ENCODE measurements at regions not wholly inside any gene's neighbourhood (a gene's known extent, or its start where the extent isn't known, plus 50 kb on each side); places are given as distances from the start of the nearest gene placed in this dataset.

- no peak for DNase-seq
- FAIRE-seq, result no peak
- Histone ChIP-seq H3K27ac (ENCODE audit: low read depth in 1 of 3, low read length in 2 of 3) (no peak overlapping the region), H3K27me3 (ENCODE audit: control insufficient read depth in 3 of 3, insufficient read depth in 3 of 3, low read length in 3 of 3) (peaks cover 0 to 2% (median 0%) of the 10 kb centered on the region in 3 donors), H3K36me3 (ENCODE audit: control insufficient read depth in 3 of 3, insufficient read depth in 2 of 3, low read depth in 1 of 3, low read length in 3 of 3) (no peaks in the 10 kb centered on the region), H3K9me3 (ENCODE audit: control insufficient read depth in 2 of 2, insufficient read depth in 1 of 2, low read depth in 1 of 2, low read length in 1 of 2) (no peaks in the 10 kb centered on the region), H3K4me1 (ENCODE audit: control insufficient read depth in 3 of 3, insufficient read depth in 2 of 3, low read depth in 1 of 3, low read length in 2 of 3) (peaks cover 0 to 19% (median 0%) of the 10 kb centered on the region in 3 donors), H3K4me3 (ENCODE audit: low read depth in 1 of 3, low read length in 3 of 3) (no peak overlapping the region)
- 46 to 84% (median 50%) methylated on average over 17 of the region's 17 CpGs for WGBS, 3 donors
These were observed 157.4 kb downstream of the INHBB start for GRCh38 chr2:120503206-120503792.

GRCh38 chr2:120503793-120504571 lies 158.0 kb downstream of the INHBB start:
- H3K4me3 ChIP-seq (ENCODE audit: low read depth in 1 of 3, low read length in 3 of 3), result no peak overlapping the region
- H3K27me3 ChIP-seq (ENCODE audit: control insufficient read depth in 3 of 3, insufficient read depth in 3 of 3, low read length in 3 of 3), result no peaks in the 10 kb centered on the region
- H3K9me3 ChIP-seq (ENCODE audit: control insufficient read depth in 2 of 2, insufficient read depth in 1 of 2, low read depth in 1 of 2, low read length in 1 of 2), result no peaks in the 10 kb centered on the region
- FAIRE-seq (no peak), DNase-seq (peak; percentile 63 to 64)
- peaks cover 0 to 19% (median 0%) of the 10 kb centered on the region in 3 donors for H3K4me1 ChIP-seq (ENCODE audit: control insufficient read depth in 3 of 3, insufficient read depth in 2 of 3, low read depth in 1 of 3, low read length in 2 of 3)
- peak overlapping the region in 1 of 3 donors; percentile 42 for H3K27ac ChIP-seq (ENCODE audit: low read depth in 1 of 3, low read length in 2 of 3)
- WGBS, 3 donors, result 20 to 63% (median 40%) methylated on average over 21 to 23 of the region's 23 CpGs
- no peaks in the 10 kb centered on the region for H3K36me3 ChIP-seq (ENCODE audit: control insufficient read depth in 3 of 3, insufficient read depth in 2 of 3, low read depth in 1 of 3, low read length in 3 of 3)

GRCh38 chr2:120504936-120505705 lies 159.2 kb downstream of the INHBB start:
- Histone ChIP-seq H3K4me1 (ENCODE audit: control insufficient read depth in 3 of 3, insufficient read depth in 2 of 3, low read depth in 1 of 3, low read length in 2 of 3) (peaks cover 0 to 15% (median 0%) of the 10 kb centered on the region in 3 donors), H3K36me3 (ENCODE audit: control insufficient read depth in 3 of 3, insufficient read depth in 2 of 3, low read depth in 1 of 3, low read length in 3 of 3) (no peaks in the 10 kb centered on the region), H3K9me3 (ENCODE audit: control insufficient read depth in 2 of 2, insufficient read depth in 1 of 2, low read depth in 1 of 2, low read length in 1 of 2) (no peaks in the 10 kb centered on the region), H3K4me3 (ENCODE audit: low read depth in 1 of 3, low read length in 3 of 3) (no peak overlapping the region), H3K27ac (ENCODE audit: low read depth in 1 of 3, low read length in 2 of 3) (no peak overlapping the region), H3K27me3 (ENCODE audit: control insufficient read depth in 3 of 3, insufficient read depth in 3 of 3, low read length in 3 of 3) (peaks cover 0 to 2% (median 0%) of the 10 kb centered on the region in 3 donors)
- no peak for DNase-seq
- WGBS, 3 donors, result 91 to 95% (median 93%) methylated on average over 15 of the region's 15 CpGs
- FAIRE-seq, result no peak

- Histone ChIP-seq H3K4me3 (ENCODE audit: low read depth in 1 of 3, low read length in 3 of 3) (no peak overlapping the region), H3K9me3 (ENCODE audit: control insufficient read depth in 2 of 2, insufficient read depth in 1 of 2, low read depth in 1 of 2, low read length in 1 of 2) (no peaks in the 10 kb centered on the region), H3K27me3 (ENCODE audit: control insufficient read depth in 3 of 3, insufficient read depth in 3 of 3, low read length in 3 of 3) (peaks cover 0 to 19% (median 0%) of the 10 kb centered on the region in 3 donors), H3K36me3 (ENCODE audit: control insufficient read depth in 3 of 3, insufficient read depth in 2 of 3, low read depth in 1 of 3, low read length in 3 of 3) (no peaks in the 10 kb centered on the region), H3K4me1 (ENCODE audit: control insufficient read depth in 3 of 3, insufficient read depth in 2 of 3, low read depth in 1 of 3, low read length in 2 of 3) (peaks cover 0 to 15% (median 0%) of the 10 kb centered on the region in 3 donors), H3K27ac (ENCODE audit: low read depth in 1 of 3, low read length in 2 of 3) (no peak overlapping the region)
- 20 to 44% (median 31%) methylated on average over 7 of the region's 7 CpGs for WGBS, 3 donors
- no peak for DNase-seq
- no peak for FAIRE-seq
These were observed 162.7 kb downstream of the INHBB start for GRCh38 chr2:120508567-120509041.

GRCh38 chr2:120509213-120509815 lies 163.4 kb downstream of the INHBB start:
- FAIRE-seq, result no peak
- H3K4me3 ChIP-seq (ENCODE audit: low read depth in 1 of 3, low read length in 3 of 3), result no peak overlapping the region

GRCh38 chr2:120509991-120510735 lies 164.2 kb downstream of the INHBB start:
- Histone ChIP-seq H3K4me3 (ENCODE audit: low read depth in 1 of 3, low read length in 3 of 3) (no peak overlapping the region), H3K4me1 (ENCODE audit: control insufficient read depth in 3 of 3, insufficient read depth in 2 of 3, low read depth in 1 of 3, low read length in 2 of 3) (peaks cover 0 to under 1% (median 0%) of the 10 kb centered on the region in 3 donors), H3K9me3 (ENCODE audit: control insufficient read depth in 2 of 2, insufficient read depth in 1 of 2, low read depth in 1 of 2, low read length in 1 of 2) (no peaks in the 10 kb centered on the region), H3K27me3 (ENCODE audit: control insufficient read depth in 3 of 3, insufficient read depth in 3 of 3, low read length in 3 of 3) (peaks cover 0 to 22% (median 0%) of the 10 kb centered on the region in 3 donors), H3K36me3 (ENCODE audit: control insufficient read depth in 3 of 3, insufficient read depth in 2 of 3, low read depth in 1 of 3, low read length in 3 of 3) (no peaks in the 10 kb centered on the region), H3K27ac (ENCODE audit: low read depth in 1 of 3, low read length in 2 of 3) (no peak overlapping the region)
- FAIRE-seq, result no peak
- no peak for DNase-seq
- 90 to 95% (median 94%) methylated on average over 10 of the region's 10 CpGs for WGBS, 3 donors

More at GRCh38 chr2:120509213-120509815, 163.4 kb downstream of the INHBB start:
- Histone ChIP-seq H3K4me1 (ENCODE audit: control insufficient read depth in 3 of 3, insufficient read depth in 2 of 3, low read depth in 1 of 3, low read length in 2 of 3) (peaks cover 0 to 9% (median 0%) of the 10 kb centered on the region in 3 donors), H3K27ac (ENCODE audit: low read depth in 1 of 3, low read length in 2 of 3) (no peak overlapping the region), H3K9me3 (ENCODE audit: control insufficient read depth in 2 of 2, insufficient read depth in 1 of 2, low read depth in 1 of 2, low read length in 1 of 2) (no peaks in the 10 kb centered on the region), H3K36me3 (ENCODE audit: control insufficient read depth in 3 of 3, insufficient read depth in 2 of 3, low read depth in 1 of 3, low read length in 3 of 3) (no peaks in the 10 kb centered on the region), H3K27me3 (ENCODE audit: control insufficient read depth in 3 of 3, insufficient read depth in 3 of 3, low read length in 3 of 3) (peaks cover 0 to 19% (median 0%) of the 10 kb centered on the region in 3 donors)
- WGBS, 3 donors, result 91 to 94% (median 94%) methylated on average over 14 of the region's 14 CpGs
- DNase-seq, result no peak

GRCh38 chr2:120510751-120511395 lies 164.9 kb downstream of the INHBB start:
- WGBS, 3 donors, result 84 to 88% (median 86%) methylated on average over 10 to 11 of the region's 11 CpGs
- H3K4me1 ChIP-seq (ENCODE audit: control insufficient read depth in 3 of 3, insufficient read depth in 2 of 3, low read depth in 1 of 3, low read length in 2 of 3), result no peaks in the 10 kb centered on the region
- H3K4me3 ChIP-seq (ENCODE audit: low read depth in 1 of 3, low read length in 3 of 3), result no peak overlapping the region
- DNase-seq (no peak), FAIRE-seq (no peak)
- H3K27ac ChIP-seq (ENCODE audit: low read depth in 1 of 3, low read length in 2 of 3), result no peak overlapping the region
- peaks cover 0 to 22% (median 0%) of the 10 kb centered on the region in 3 donors for H3K27me3 ChIP-seq (ENCODE audit: control insufficient read depth in 3 of 3, insufficient read depth in 3 of 3, low read length in 3 of 3)
- no peaks in the 10 kb centered on the region for H3K9me3 ChIP-seq (ENCODE audit: control insufficient read depth in 2 of 2, insufficient read depth in 1 of 2, low read depth in 1 of 2, low read length in 1 of 2)
- H3K36me3 ChIP-seq (ENCODE audit: control insufficient read depth in 3 of 3, insufficient read depth in 2 of 3, low read depth in 1 of 3, low read length in 3 of 3), result no peaks in the 10 kb centered on the region
